Astrocyte of the cerebellum (primary cell): ENCODE measurements at regions not wholly inside any gene's neighbourhood (a gene's known extent, or its start where the extent isn't known, plus 50 kb on each side); places are given as distances from the start of the nearest gene placed in this dataset.

ENCODE experiments used
- DNase-seq: peaks from one replicate; pipeline ENCODE4 v3.0.0-alpha.2; 2011; ENCODE audit warnings: low read depth
- H3K4me3 ChIP-seq: 2 replicates; pipeline ENCODE4 v1.5.1; 2011; ENCODE audit warnings: mild to moderate bottlenecking, low read depth, low read length, moderate library complexity
- in situ Hi-C: cut with HindIII; loops from 2 replicates; pipeline ENCODE4 v1.10.0; 2017; ENCODE audit warnings: low sequenced_read_pairs
- TF ChIP-seq, protein P1 (sequence below): IDR thresholded peaks from 2 replicates; pipeline ENCODE4 v1.5.1; 2012; ENCODE audit warnings: low read length, low read depth, moderate library complexity, mild to moderate bottlenecking; ENCODE audit errors: missing control alignments

DNA sequence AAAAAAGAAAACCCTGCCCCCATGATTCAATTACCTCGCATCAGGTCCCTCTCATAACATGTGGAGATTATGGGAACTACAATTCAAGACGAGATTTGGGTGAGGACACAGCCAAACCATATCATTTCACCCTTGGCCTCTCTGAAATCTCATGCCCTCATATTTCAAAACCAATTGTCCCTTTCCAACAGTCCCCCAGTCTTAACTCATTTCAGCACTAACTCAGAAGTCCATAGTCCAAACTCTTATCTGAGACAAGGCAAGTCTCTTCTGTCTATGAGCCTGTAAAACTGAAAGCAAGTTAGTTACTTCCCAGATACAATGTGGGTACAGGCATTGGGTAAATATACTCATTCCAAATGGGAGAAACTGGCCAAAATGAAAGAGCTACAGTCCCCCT lies 536.1 kb downstream of the MEI4 start:
- in situ Hi-C loops: no loop called here
- TF ChIP-seq, protein P1, sequence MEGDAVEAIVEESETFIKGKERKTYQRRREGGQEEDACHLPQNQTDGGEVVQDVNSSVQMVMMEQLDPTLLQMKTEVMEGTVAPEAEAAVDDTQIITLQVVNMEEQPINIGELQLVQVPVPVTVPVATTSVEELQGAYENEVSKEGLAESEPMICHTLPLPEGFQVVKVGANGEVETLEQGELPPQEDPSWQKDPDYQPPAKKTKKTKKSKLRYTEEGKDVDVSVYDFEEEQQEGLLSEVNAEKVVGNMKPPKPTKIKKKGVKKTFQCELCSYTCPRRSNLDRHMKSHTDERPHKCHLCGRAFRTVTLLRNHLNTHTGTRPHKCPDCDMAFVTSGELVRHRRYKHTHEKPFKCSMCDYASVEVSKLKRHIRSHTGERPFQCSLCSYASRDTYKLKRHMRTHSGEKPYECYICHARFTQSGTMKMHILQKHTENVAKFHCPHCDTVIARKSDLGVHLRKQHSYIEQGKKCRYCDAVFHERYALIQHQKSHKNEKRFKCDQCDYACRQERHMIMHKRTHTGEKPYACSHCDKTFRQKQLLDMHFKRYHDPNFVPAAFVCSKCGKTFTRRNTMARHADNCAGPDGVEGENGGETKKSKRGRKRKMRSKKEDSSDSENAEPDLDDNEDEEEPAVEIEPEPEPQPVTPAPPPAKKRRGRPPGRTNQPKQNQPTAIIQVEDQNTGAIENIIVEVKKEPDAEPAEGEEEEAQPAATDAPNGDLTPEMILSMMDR: no peak
- DNase-seq: no peak
- no peak overlapping the region for H3K4me3 ChIP-seq

DNA sequence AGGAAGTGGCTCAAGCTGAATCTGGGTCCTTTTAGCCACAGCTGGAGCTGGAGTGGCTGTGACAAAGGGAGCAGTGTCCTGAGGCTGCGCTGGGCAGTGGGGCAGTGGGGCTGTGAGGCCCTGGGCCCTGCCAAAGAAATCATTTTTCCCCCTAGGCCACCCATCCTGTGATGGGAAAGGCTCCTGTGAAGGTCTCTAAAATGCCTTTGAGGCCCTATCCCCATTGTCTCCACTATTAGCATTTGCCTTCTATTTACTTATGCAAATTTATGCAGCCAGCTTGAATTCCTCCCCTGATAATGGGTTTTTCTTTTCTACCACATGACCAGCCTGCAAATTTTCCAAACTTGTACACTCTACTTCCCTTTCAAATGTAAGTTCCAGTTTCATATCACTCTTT lies 539.2 kb downstream of the MEI4 start:
- in situ Hi-C loops: no loop called here
- TF ChIP-seq, protein P1: no peak

DNA sequence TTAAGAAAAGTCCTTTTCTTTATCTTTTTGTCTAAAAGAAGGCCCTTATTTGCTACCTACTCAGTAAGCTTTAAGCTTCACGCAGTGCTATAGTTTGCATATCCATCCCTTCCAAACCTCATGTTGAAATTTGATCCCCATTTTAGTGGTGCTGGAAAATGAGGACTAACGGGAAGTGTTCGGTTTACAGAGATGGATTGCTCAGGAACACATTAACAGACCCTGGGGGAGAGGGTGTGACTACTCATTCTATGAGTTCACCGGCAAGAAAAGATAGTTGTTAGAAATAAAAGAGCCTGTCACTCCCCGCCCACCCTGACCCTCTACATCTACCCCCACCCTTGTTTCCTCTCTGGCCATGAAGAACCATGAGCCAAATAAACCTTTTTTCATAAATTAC lies 546.2 kb downstream of the MEI4 start:
- in situ Hi-C loops: no loop called here
- no peak overlapping the region for H3K4me3 ChIP-seq
- no peak for DNase-seq
- TF ChIP-seq, protein P1: no peak

More for the DNA sequence above, 539.2 kb downstream of the MEI4 start:
- DNase-seq: no peak
- H3K4me3 ChIP-seq: no peak overlapping the region

- DNase-seq: no peak
- TF ChIP-seq, protein P1: no peak
- in situ Hi-C loops: no loop called here
- no peak overlapping the region for H3K4me3 ChIP-seq
Measured at GRCh38 chr6:78222226-78222625, 569.4 kb downstream of the MEI4 start.

DNA sequence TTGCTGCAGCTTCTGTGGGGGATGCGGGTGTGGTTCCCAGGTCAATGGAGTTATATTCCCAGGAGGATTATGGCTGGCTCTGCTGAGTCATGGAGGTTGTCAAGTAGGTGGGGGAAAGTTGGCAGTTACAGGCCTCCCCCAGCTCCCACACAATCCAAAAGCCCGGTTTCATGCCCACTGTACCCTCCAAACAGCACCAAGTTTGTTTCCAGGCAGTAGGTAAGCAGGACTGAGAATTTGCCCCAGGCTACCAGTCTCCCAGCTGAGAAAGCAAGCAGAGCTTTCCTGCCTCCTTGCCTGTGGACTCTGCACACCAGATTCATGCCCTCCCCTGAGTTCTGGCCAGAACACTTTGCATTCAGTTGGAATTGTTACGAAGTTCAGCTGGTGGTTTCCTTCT lies 578.2 kb downstream of the MEI4 start:
- TF ChIP-seq, protein P1: no peak
- no peak for DNase-seq
- in situ Hi-C loops: no loop called here
- H3K4me3 ChIP-seq: no peak overlapping the region

DNA sequence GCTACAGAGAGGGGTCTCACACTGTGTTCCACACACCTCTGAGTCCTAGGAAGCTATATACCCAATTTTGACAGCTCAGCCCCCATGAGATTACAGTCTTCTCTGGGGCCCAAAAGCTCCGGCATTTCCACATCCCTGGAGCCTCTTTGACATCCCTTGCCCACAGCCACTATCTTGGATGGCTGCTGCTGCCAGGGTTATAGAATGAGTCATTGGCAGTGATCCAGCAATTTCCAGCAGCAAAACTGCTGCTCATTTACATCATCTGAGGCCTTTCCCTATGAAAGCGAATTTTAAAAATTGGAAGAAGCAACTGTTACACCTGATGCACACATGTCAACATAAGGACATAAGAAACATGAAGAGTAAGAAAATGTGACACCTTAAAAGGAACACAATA lies 590.7 kb downstream of the MEI4 start:
- H3K4me3 ChIP-seq: no peak overlapping the region
- TF ChIP-seq, protein P1: no peak
- peak; percentile 26 for DNase-seq
- in situ Hi-C loops: no loop called here

DNA sequence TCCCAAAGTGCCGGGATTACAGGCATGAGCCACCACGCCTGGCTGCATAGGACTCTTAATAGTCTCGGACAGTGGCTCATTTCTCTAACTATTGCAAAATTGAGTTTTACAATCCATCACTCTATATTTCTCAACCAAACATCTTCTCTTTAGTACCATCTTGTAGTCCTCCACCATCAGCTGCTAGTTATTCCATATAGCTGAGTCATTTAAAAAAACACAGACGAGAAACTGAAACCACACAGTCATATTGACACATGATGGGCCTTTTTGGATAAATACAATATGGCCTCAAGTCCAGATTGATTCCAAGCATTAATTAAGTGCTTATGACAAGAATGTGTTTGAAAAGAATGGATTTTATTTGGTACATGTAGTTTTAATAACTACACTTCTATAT lies 599.1 kb downstream of the MEI4 start:
- H3K4me3 ChIP-seq: no peak overlapping the region
- TF ChIP-seq, protein P1: no peak
- in situ Hi-C loops: no loop called here
- no peak for DNase-seq
